PC-3 (cell line): ENCODE measurements at regions not wholly inside any gene's neighbourhood (a gene's known extent, or its start where the extent isn't known, plus 50 kb on each side); places are given as distances from the start of the nearest gene placed in this dataset.

ENCODE experiments used
- ATAC-seq: fragments of 200-7000 bp; cut with Tn5 transposase; 2 replicates; pipeline ENCODE4 v1.9.1; 2020; ENCODE audit warnings: mild to moderate bottlenecking, moderate library complexity
- BruUV-seq: library from RNA; stranded (reverse); fragments of 400-500 nt; replicated peaks from 2 replicates; lab custom pipeline; 2021; lab: Mats Ljungman, UMichigan
- CTCF ChIA-PET: fragments of 300-600 bp; sonication (Branson Sonifier 250); formaldehyde crosslinking; loops from one replicate; lab custom pipeline; 2022; ENCODE audit warnings: antibody characterized with exemption; lab: Charles Lee
- POLR2A ChIA-PET: fragments of 300-600 bp; sonication (Branson Sonifier 250); formaldehyde crosslinking; loops from one replicate; lab custom pipeline; 2022; ENCODE audit warnings: antibody characterized with exemption; ENCODE audit not compliant: unreplicated experiment; lab: Charles Lee
- DNase-seq: peaks from one replicate; pipeline ENCODE4 v3.0.0-alpha.2; 2015
- H2AFZ ChIP-seq: fragments of 300-600 bp; sonication (generic); 2 replicates; pipeline ENCODE4 v1.6.0; 2016; ENCODE audit warnings: antibody characterized with exemption, low read length
- H3F3A ChIP-seq: fragments of 300-600 bp; sonication (generic); one replicate; pipeline ENCODE4 v1.6.0; 2017; ENCODE audit warnings: antibody characterized with exemption, low read length, control low read depth, mild to moderate bottlenecking; ENCODE audit not compliant: unreplicated experiment
- H3K27ac ChIP-seq: fragments of 300-600 bp; sonication (generic); 2 replicates; pipeline ENCODE4 v1.5.1; 2016; ENCODE audit warnings: mild to moderate bottlenecking, low read length
- H3K27me3 ChIP-seq: fragments of 300-600 bp; sonication (generic); 2 replicates; pipeline ENCODE4 v1.6.1; 2016; ENCODE audit warnings: low read length, mixed read lengths
- H3K36me3 ChIP-seq: fragments of 300-600 bp; sonication (generic); 2 replicates; pipeline ENCODE4 v1.6.1; 2016; ENCODE audit warnings: low read depth, mixed run types, low read length, mixed read lengths
- H3K4me1 ChIP-seq: fragments of 300-600 bp; sonication (generic); 2 replicates; pipeline ENCODE4 v1.5.1; 2016; ENCODE audit warnings: low read length; ENCODE audit not compliant: insufficient read depth
- H3K4me2 ChIP-seq: fragments of 300-600 bp; sonication (generic); 2 replicates; pipeline ENCODE4 v1.6.0; 2016; ENCODE audit warnings: low read length
- H3K4me3 ChIP-seq: fragments of 300-600 bp; sonication (generic); 2 replicates; pipeline ENCODE4 v1.5.1; 2016; ENCODE audit warnings: mild to moderate bottlenecking, low read length, mixed read lengths
- H3K79me2 ChIP-seq: fragments of 300-600 bp; sonication (generic); 2 replicates; pipeline ENCODE4 v1.6.1; 2017; ENCODE audit warnings: low read length, mixed read lengths
- H3K9ac ChIP-seq: fragments of 300-600 bp; sonication (generic); 2 replicates; pipeline ENCODE4 v1.6.0; 2016; ENCODE audit warnings: mild to moderate bottlenecking, low read length
- H3K9me2 ChIP-seq: fragments of 300-600 bp; sonication (generic); replicated peaks from 2 replicates; pipeline ENCODE4 v1.6.1; 2016; ENCODE audit warnings: mixed run types, low read length, mixed read lengths
- H3K9me3 ChIP-seq: fragments of 300-600 bp; sonication (generic); 2 replicates; pipeline ENCODE4 v1.6.1; 2016; ENCODE audit warnings: low read length, mixed read lengths
- H4K20me1 ChIP-seq: fragments of 300-600 bp; sonication (generic); 2 replicates; pipeline ENCODE4 v1.6.1; 2016; ENCODE audit warnings: low read length, mixed read lengths
- EZH2 ChIP-seq: fragments of 300-600 bp; sonication (generic); IDR thresholded peaks from one replicate; pipeline ENCODE4 v1.6.1; 2017; ENCODE audit warnings: antibody characterized with exemption, mild to moderate bottlenecking, low read length; ENCODE audit not compliant: unreplicated experiment
- EZH2phosphoT487 ChIP-seq: fragments of 300-600 bp; sonication (generic); IDR thresholded peaks from 2 replicates; pipeline ENCODE4 v1.6.1; 2018; ENCODE audit warnings: mild to moderate bottlenecking, antibody characterized with exemption, low read length, borderline replicate concordance
- intact Hi-C: fragments of 100-400 bp; cut with micrococcal nuclease; formaldehyde crosslinking; loops from 2 replicates; pipeline ENCODE4 v1.9.0; 2023
- TF ChIP-seq, protein P1 (sequence below): fragments of 300-600 bp; sonication (generic); conservative IDR thresholded peaks from 2 replicates; pipeline ENCODE4 v1.5.1; 2017; ENCODE audit warnings: antibody characterized with exemption, low read depth, mild to moderate bottlenecking, low read length

DNA sequence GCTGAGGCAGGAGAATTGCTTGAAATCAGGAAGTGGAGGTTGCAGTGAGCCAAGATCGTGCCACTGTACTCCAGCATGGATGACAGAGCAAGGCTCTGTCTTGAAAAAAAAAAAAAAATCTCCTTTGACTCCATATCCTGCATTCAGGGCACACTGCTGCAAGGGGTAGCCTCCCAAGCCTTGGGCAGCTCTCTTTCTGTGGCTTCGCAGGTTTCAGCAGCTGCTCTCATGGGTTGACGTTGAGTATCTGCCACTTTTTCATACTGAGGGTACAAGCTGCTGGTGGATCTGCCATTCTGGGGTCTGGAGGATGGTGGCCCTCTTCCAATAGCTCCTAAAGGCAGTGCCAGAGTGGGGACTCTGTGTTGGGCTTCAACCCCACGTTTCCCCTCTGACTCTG lies 2198.1 kb upstream of the WWC1 start:
- Histone ChIP-seq H3K36me3 (no peaks in the 10 kb centered on the region), H3K4me2 (no peak overlapping the region), H3K9me3 (peaks cover 7% of the 10 kb centered on the region; the same call in 1 of the 2 replicates), H3K27ac (no peak overlapping the region), H3F3A (no peaks in the 10 kb centered on the region), H3K9me2 (no peaks in the 10 kb centered on the region), H3K4me1 (no peaks in the 10 kb centered on the region), H2AFZ (no peak overlapping the region), H3K9ac (no peak overlapping the region), H3K27me3 (no peaks in the 10 kb centered on the region), H4K20me1 (no peaks in the 10 kb centered on the region), H3K4me3 (no peak overlapping the region), H3K79me2 (no peaks in the 10 kb centered on the region)
- ChIA-PET POLR2A (no interaction called here), CTCF (no interaction called here)
- intact Hi-C loops: no loop called here
- DNase-seq (no peak), ATAC-seq (no peak)
- no peak for TF ChIP-seq EZH2
- no TSS peak for BruUV-seq

GRCh38 chr5:166102947-166103346 lies 2188.5 kb upstream of the WWC1 start:
- Histone ChIP-seq H3K4me3 (no peak overlapping the region), H3K9me3 (0 out of 2 replicates have a peak, but pooled peaks cover 3% of the 10 kb centered on the region), H3K9ac (no peak overlapping the region), H3K27me3 (no peaks in the 10 kb centered on the region), H3K36me3 (no peaks in the 10 kb centered on the region), H3K27ac (no peak overlapping the region), H4K20me1 (no peaks in the 10 kb centered on the region), H3K79me2 (no peaks in the 10 kb centered on the region), H3K4me2 (no peak overlapping the region), H2AFZ (no peak overlapping the region), H3K9me2 (no peaks in the 10 kb centered on the region), H3F3A (no peaks in the 10 kb centered on the region), H3K4me1 (no peaks in the 10 kb centered on the region)
- POLR2A ChIA-PET: no interaction called here
- no peak for ATAC-seq
- no TSS peak for BruUV-seq
- intact Hi-C loops: no loop called here
- DNase-seq: no peak
- TF ChIP-seq, protein P1, sequence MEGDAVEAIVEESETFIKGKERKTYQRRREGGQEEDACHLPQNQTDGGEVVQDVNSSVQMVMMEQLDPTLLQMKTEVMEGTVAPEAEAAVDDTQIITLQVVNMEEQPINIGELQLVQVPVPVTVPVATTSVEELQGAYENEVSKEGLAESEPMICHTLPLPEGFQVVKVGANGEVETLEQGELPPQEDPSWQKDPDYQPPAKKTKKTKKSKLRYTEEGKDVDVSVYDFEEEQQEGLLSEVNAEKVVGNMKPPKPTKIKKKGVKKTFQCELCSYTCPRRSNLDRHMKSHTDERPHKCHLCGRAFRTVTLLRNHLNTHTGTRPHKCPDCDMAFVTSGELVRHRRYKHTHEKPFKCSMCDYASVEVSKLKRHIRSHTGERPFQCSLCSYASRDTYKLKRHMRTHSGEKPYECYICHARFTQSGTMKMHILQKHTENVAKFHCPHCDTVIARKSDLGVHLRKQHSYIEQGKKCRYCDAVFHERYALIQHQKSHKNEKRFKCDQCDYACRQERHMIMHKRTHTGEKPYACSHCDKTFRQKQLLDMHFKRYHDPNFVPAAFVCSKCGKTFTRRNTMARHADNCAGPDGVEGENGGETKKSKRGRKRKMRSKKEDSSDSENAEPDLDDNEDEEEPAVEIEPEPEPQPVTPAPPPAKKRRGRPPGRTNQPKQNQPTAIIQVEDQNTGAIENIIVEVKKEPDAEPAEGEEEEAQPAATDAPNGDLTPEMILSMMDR: no peak
- TF ChIP-seq EZH2 (no peak), EZH2phosphoT487 (no peak)
- CTCF ChIA-PET: no interaction called here

- Histone ChIP-seq H4K20me1 (no peaks in the 10 kb centered on the region), H3K4me3 (no peak overlapping the region), H3K27me3 (no peaks in the 10 kb centered on the region), H3K9me2 (no peaks in the 10 kb centered on the region), H3K9ac (no peak overlapping the region), H3K4me1 (no peaks in the 10 kb centered on the region), H3F3A (no peaks in the 10 kb centered on the region), H3K4me2 (no peak overlapping the region), H3K27ac (no peak overlapping the region), H3K9me3 (0 out of 2 replicates have a peak, but pooled peaks cover 3% of the 10 kb centered on the region), H3K36me3 (no peaks in the 10 kb centered on the region), H3K79me2 (no peaks in the 10 kb centered on the region), H2AFZ (no peak overlapping the region)
- ATAC-seq (no peak), DNase-seq (no peak)
- no TSS peak for BruUV-seq
- ChIA-PET POLR2A (no interaction called here), CTCF (no interaction called here)
- TF ChIP-seq EZH2: no peak
- TF ChIP-seq EZH2phosphoT487: no peak
- TF ChIP-seq, protein P1: no peak
- intact Hi-C loops: no loop called here
Observed at GRCh38 chr5:166111021-166111420, 2180.4 kb upstream of the WWC1 start.
